ENCODE measurements at regions not wholly inside any gene's neighbourhood (a gene's known extent, or its start where the extent isn't known, plus 50 kb on each side); places are given as distances from the start of the nearest gene placed in this dataset.
"Not testable (repeated sequence)": the region's sequence is repeated elsewhere in the genome, so short reads cannot be mapped to it uniquely, and the experiment has no call there.

GRCh38 chr6:165001502-165002157 lies 307.8 kb downstream of the C6orf118 start:
- DNase-seq: no peak

GRCh38 chr6:164998297-164998696 lies 311.1 kb downstream of the C6orf118 start:
- no peak for DNase-seq

- DNase-seq: no peak
These were observed 312.6 kb downstream of the C6orf118 start for GRCh38 chr6:164996838-164997237.

- no peak for DNase-seq
These were observed 317.8 kb downstream of the C6orf118 start for GRCh38 chr6:164991573-164991972.

- no peak for DNase-seq
These were observed 318.5 kb downstream of the C6orf118 start for GRCh38 chr6:164990901-164991300.

GRCh38 chr6:164982389-164982788 lies 327.0 kb downstream of the C6orf118 start:
- no peak for DNase-seq

GRCh38 chr6:164967102-164967501 lies 342.3 kb downstream of the C6orf118 start:
- DNase-seq: no peak

- DNase-seq: no peak
These were observed 346.6 kb downstream of the C6orf118 start for GRCh38 chr6:164962805-164963204.

GRCh38 chr6:164947164-164947563 lies 362.2 kb downstream of the C6orf118 start:
- DNase-seq: no peak

GRCh38 chr6:164942271-164942670 lies 367.1 kb downstream of the C6orf118 start:
- no peak for DNase-seq

GRCh38 chr6:164933238-164933794 lies 376.1 kb downstream of the C6orf118 start:
- DNase-seq: not testable (repeated sequence)

GRCh38 chr6:164929408-164929977 lies 379.9 kb downstream of the C6orf118 start:
- no peak for DNase-seq

GRCh38 chr6:164928728-164929407 lies 380.5 kb downstream of the C6orf118 start:
- no peak for DNase-seq

- DNase-seq: no peak
These were observed 381.2 kb downstream of the C6orf118 start for GRCh38 chr6:164928057-164928727.

GRCh38 chr6:164927288-164928056 lies 381.9 kb downstream of the C6orf118 start:
- DNase-seq: peak; percentile 58

- DNase-seq: no peak
These were observed 382.7 kb downstream of the C6orf118 start for GRCh38 chr6:164926686-164927085.

- DNase-seq: no peak
These were observed 383.5 kb downstream of the C6orf118 start for GRCh38 chr6:164925681-164926530.

GRCh38 chr6:164924674-164925073 lies 384.7 kb downstream of the C6orf118 start:
- DNase-seq: no peak

- DNase-seq: no peak
These were observed 392.2 kb downstream of the C6orf118 start for GRCh38 chr6:164917211-164917610.

GRCh38 chr6:164916087-164916486 lies 393.3 kb downstream of the C6orf118 start:
- no peak for DNase-seq

GRCh38 chr6:164911873-164912580 lies 397.4 kb downstream of the C6orf118 start:
- DNase-seq: no peak
